Endodermal cell (in vitro differentiated cells): ENCODE measurements at regions not wholly inside any gene's neighbourhood (a gene's known extent, or its start where the extent isn't known, plus 50 kb on each side); places are given as distances from the start of the nearest gene placed in this dataset.
A peak's percentile ranks its signal among the peaks of the same experiment; 100 is the strongest.

Source experiments
- DNase-seq: peaks from one replicate; pipeline ENCODE4 v3.0.0-alpha.2; 2017
- H3K27ac ChIP-seq: 2 replicates; pipeline ENCODE4 v1.5.1; 2013; ENCODE audit warnings: mild to moderate bottlenecking, low read depth, low read length, moderate library complexity
- H3K27me3 ChIP-seq: 2 replicates; pipeline ENCODE4 v1.6.1; 2013; ENCODE audit warnings: mild to moderate bottlenecking, low read length, moderate library complexity; ENCODE audit not compliant: insufficient read depth, control insufficient read depth, poor library complexity, severe bottlenecking
- H3K36me3 ChIP-seq: 2 replicates; pipeline ENCODE4 v1.7.0; 2013; ENCODE audit warnings: mild to moderate bottlenecking, low read length, moderate library complexity; ENCODE audit not compliant: control insufficient read depth, insufficient read depth
- H3K4me1 ChIP-seq: one replicate; pipeline ENCODE4 v1.7.0; 2013; ENCODE audit warnings: low read length; ENCODE audit not compliant: control insufficient read depth, insufficient read depth
- H3K4me3 ChIP-seq: 2 replicates; pipeline ENCODE4 v1.5.1; 2013; ENCODE audit warnings: mild to moderate bottlenecking, low read length, moderate library complexity
- H3K9ac ChIP-seq: 2 replicates; pipeline ENCODE4 v1.6.1; 2013; ENCODE audit warnings: mild to moderate bottlenecking, low read length, moderate library complexity; ENCODE audit not compliant: poor library complexity, severe bottlenecking; ENCODE audit errors: extremely low read depth
- H3K9me3 ChIP-seq: 2 replicates; pipeline ENCODE4 v1.6.1; 2013; ENCODE audit warnings: mild to moderate bottlenecking, low read length, moderate library complexity; ENCODE audit not compliant: control insufficient read depth
- H3K27ac Mint-ChIP-seq: 2 replicates; pipeline ENCODE4 v1.8.0; 2020; ENCODE audit warnings: mixed read lengths
- H3K27me3 Mint-ChIP-seq: 2 replicates; pipeline ENCODE4 v1.8.0; 2021; ENCODE audit warnings: mild to moderate bottlenecking, mixed read lengths; ENCODE audit not compliant: insufficient read depth
- H3K36me3 Mint-ChIP-seq: 2 replicates; pipeline ENCODE4 v1.8.0; 2020; ENCODE audit warnings: low read depth, mixed read lengths
- H3K4me1 Mint-ChIP-seq: 2 replicates; pipeline ENCODE4 v1.8.0; 2020; ENCODE audit warnings: mixed read lengths
- H3K4me3 Mint-ChIP-seq: 2 replicates; pipeline ENCODE4 v1.8.0; 2020; ENCODE audit warnings: mild to moderate bottlenecking, moderate library complexity, mixed read lengths
- H3K9me3 Mint-ChIP-seq: 2 replicates; pipeline ENCODE4 v1.8.0; 2020; ENCODE audit warnings: mild to moderate bottlenecking, mixed read lengths
- CTCF ChIP-seq: fragments of 200-600 bp; sonication (generic); conservative IDR thresholded peaks from 2 replicates; pipeline ENCODE4 v1.5.0; 2021; ENCODE audit warnings: antibody characterized with exemption, mild to moderate bottlenecking
- WGBS, 2 experiments: methylation state at CpG; one replicate each; pipeline versions ENCODE4 v1.1.5 to v1.1.7; 2013; ENCODE audit warnings: missing lambda C conversion rate in 2 of 2, mixed read lengths in 1 of 2; ENCODE audit not compliant: insufficient coverage in 1 of 2, insufficient read length in 1 of 2; 5-methylcytosine and 5-hydroxymethylcytosine counted together

DNA sequence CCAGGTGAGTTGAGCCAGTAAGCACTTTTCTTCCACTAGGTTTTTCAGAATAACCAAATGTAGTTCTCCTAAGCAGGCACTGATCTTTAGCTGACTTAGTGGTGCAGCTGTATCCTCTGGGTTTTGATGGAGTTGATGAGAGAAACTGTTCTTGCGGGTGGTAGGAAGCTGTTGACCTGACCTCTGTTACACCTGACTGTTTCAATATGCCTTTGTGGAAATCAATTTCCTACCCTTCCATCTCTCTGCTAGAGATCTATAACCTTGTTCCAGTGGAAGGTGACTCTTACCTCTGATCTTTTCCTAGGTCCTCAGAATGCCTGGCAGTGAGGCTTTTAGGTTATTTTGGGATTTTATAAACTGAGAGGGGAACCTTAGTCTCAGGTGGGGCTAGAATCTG lies 51.6 kb upstream of the MACF1 start:
- Mint-ChIP-seq H3K4me3 (no peak overlapping the region), H3K36me3 (no peaks in the 10 kb centered on the region), H3K27me3 (no peaks in the 10 kb centered on the region), H3K27ac (no peak overlapping the region), H3K9me3 (no peaks in the 10 kb centered on the region), H3K4me1 (peaks cover 59% of the 10 kb centered on the region)
- no peaks in the 10 kb centered on the region for H3K36me3 ChIP-seq
- no peak overlapping the region for H3K4me3 ChIP-seq
- 100% methylated on average over 1 of the region's 1 CpG for WGBS, 2 experiments
- no peak overlapping the region for H3K9ac ChIP-seq
- no peaks in the 10 kb centered on the region for H3K27me3 ChIP-seq
- no peak for DNase-seq
- no peak for TF ChIP-seq CTCF
- peaks cover 28% of the 10 kb centered on the region for H3K4me1 ChIP-seq
- H3K27ac ChIP-seq, result peak overlapping the region; percentile 42
- H3K9me3 ChIP-seq, result no peaks in the 10 kb centered on the region

DNA sequence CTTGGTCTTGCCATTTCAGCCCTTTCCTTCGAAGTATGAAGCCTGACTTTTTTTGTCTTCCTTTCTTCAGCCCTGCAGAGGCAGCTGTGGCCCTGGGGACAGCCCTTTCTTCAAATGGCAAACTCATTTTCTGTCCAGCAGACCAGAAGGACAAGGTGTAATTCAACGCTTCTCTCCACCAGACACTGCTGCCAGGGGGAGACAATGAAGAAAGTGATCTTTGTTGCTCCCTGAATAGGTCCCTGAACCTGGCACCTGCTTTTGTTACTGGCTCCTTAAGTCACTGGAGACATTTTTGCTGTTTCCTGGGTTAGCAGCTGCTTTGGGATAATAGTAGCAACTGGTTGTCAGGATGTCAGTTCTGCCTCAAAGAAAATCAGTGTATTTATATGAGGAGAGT lies 50.8 kb upstream of the MACF1 start:
- H3K4me3 ChIP-seq, result no peak overlapping the region
- TF ChIP-seq CTCF, result no peak
- H3K27ac ChIP-seq, result peak overlapping the region; percentile 84
- peaks cover 25% of the 10 kb centered on the region for H3K4me1 ChIP-seq
- DNase-seq, result no peak
- no peaks in the 10 kb centered on the region for H3K36me3 ChIP-seq
- peaks cover 66% of the 10 kb centered on the region for H3K4me1 Mint-ChIP-seq
- no peaks in the 10 kb centered on the region for H3K36me3 Mint-ChIP-seq
- H3K9ac ChIP-seq, result no peak overlapping the region
- WGBS, 2 experiments, result 82 to 85% methylated on average over 1 to 2 of the region's 2 CpGs
- H3K27me3 ChIP-seq, result no peaks in the 10 kb centered on the region
- H3K27ac Mint-ChIP-seq, result peak overlapping the region; percentile 3
- H3K27me3 Mint-ChIP-seq, result no peaks in the 10 kb centered on the region
- H3K4me3 Mint-ChIP-seq, result no peak overlapping the region
- H3K9me3 ChIP-seq, result no peaks in the 10 kb centered on the region
- H3K9me3 Mint-ChIP-seq, result no peaks in the 10 kb centered on the region

GRCh38 chr1:39154553-39155421 lies 49.7 kb upstream of the MACF1 start:
- H3K27ac ChIP-seq, result peak overlapping the region; percentile 84
- Mint-ChIP-seq H3K9me3 (no peaks in the 10 kb centered on the region), H3K27me3 (no peaks in the 10 kb centered on the region), H3K4me3 (no peak overlapping the region), H3K4me1 (peaks cover 68% of the 10 kb centered on the region), H3K27ac (peak overlapping the region; percentile 6), H3K36me3 (no peaks in the 10 kb centered on the region)
- peaks cover 29% of the 10 kb centered on the region for H3K4me1 ChIP-seq
- DNase-seq, result no peak
- 81 to 87% methylated on average over 5 to 6 of the region's 6 CpGs for WGBS, 2 experiments
- TF ChIP-seq CTCF, result no peak
- no peaks in the 10 kb centered on the region for H3K36me3 ChIP-seq
- no peak overlapping the region for H3K9ac ChIP-seq
- no peaks in the 10 kb centered on the region for H3K9me3 ChIP-seq
- H3K27me3 ChIP-seq, result no peaks in the 10 kb centered on the region
- H3K4me3 ChIP-seq, result no peak overlapping the region
